Epithelial cell of proximal tubule (primary cell): ENCODE measurements at regions not wholly inside any gene's neighbourhood (a gene's known extent, or its start where the extent isn't known, plus 50 kb on each side); places are given as distances from the start of the nearest gene placed in this dataset.

Experiments
- DNase-seq: peaks from one replicate; pipeline ENCODE4 v3.0.0-alpha.2; 2011; ENCODE audit warnings: low read depth
- H3K4me3 ChIP-seq: 2 replicates; pipeline ENCODE4 v1.5.1; 2011; ENCODE audit warnings: low read depth, mild to moderate bottlenecking, low read length
- TF ChIP-seq, protein P1 (sequence below): conservative IDR thresholded peaks from 2 replicates; pipeline ENCODE4 v1.5.1; 2012; ENCODE audit warnings: low read depth, mild to moderate bottlenecking, low read length

DNA sequence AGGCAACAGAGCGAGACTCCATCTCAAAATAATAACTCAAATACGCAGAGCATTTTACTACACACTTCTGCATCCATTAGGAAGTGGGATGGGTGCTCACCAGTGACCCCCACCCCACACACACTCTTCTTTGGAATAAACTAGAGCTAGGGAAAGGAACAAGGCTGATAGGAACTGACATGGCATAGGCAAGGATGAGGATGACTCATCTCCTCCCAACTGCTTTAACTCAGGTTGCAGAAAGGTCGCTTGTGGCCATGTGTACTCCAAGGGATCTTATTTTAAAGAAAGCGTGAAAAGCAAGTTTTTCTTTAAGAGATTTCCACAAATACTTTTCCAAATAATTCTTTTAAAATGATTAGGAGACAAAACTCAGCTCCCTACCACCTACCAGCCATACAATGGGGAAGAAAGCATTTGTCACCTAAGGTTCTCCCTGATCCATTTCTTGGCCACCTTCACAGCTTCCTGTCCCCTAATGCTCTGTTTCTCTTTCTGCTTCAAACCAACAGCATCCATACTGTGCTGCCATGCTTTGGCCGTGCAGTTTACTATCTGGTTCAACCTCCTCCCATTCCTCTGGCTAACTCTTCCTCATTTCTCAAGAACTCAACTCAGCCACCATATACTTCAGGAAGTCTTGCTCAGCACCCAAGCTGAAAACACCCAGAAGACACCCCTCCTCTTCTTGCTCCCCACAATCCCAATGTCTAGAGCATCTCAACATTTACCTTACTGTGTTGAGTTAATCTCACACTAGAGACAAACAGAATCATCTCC, 211.9 kb downstream of the ACTL7B start:
- TF ChIP-seq, protein P1, sequence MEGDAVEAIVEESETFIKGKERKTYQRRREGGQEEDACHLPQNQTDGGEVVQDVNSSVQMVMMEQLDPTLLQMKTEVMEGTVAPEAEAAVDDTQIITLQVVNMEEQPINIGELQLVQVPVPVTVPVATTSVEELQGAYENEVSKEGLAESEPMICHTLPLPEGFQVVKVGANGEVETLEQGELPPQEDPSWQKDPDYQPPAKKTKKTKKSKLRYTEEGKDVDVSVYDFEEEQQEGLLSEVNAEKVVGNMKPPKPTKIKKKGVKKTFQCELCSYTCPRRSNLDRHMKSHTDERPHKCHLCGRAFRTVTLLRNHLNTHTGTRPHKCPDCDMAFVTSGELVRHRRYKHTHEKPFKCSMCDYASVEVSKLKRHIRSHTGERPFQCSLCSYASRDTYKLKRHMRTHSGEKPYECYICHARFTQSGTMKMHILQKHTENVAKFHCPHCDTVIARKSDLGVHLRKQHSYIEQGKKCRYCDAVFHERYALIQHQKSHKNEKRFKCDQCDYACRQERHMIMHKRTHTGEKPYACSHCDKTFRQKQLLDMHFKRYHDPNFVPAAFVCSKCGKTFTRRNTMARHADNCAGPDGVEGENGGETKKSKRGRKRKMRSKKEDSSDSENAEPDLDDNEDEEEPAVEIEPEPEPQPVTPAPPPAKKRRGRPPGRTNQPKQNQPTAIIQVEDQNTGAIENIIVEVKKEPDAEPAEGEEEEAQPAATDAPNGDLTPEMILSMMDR, result no peak
- DNase-seq, result no peak
- H3K4me3 ChIP-seq, result no peak overlapping the region

DNA sequence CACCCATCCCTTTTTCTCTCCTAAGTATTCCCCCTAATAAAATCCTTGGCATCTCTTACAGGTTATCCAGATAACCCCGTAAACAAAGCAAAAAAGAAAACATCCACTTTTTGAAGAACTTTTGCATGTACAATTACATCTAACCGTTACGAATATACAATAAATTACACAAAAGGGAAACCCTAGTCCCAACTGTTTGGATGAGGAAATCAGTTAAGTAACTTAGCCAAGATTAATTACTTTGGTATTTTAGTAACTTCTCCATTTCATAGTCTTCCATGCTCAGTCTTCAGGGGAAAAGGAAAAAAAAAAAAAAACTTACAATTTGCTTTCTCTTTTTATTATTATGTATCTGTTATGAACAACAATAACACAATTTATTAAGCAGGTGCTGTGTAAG, 212.9 kb downstream of the ACTL7B start:
- no peak for DNase-seq
- no peak overlapping the region for H3K4me3 ChIP-seq
- TF ChIP-seq, protein P1, result no peak

DNA sequence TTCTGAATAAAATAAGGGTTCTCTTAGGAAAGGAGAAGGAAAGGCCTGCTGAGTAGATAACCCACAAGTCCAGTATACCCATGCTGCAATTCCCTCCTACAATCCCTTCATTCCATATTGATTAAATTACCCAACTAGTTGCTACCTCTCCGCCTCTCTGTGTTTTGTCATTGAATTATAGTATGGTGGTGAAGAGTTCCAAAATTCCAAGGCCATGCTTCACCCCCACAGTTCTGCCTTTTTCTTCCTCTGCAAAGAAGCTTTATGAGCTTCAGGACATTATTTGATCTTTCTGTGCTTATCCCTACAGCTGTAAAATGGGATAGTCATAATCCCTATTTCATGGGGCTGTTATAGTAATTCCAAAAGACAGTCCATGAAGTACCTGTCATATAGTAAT, 215.6 kb downstream of the ACTL7B start:
- H3K4me3 ChIP-seq, result no peak overlapping the region
- DNase-seq, result no peak
- TF ChIP-seq, protein P1, result no peak

DNA sequence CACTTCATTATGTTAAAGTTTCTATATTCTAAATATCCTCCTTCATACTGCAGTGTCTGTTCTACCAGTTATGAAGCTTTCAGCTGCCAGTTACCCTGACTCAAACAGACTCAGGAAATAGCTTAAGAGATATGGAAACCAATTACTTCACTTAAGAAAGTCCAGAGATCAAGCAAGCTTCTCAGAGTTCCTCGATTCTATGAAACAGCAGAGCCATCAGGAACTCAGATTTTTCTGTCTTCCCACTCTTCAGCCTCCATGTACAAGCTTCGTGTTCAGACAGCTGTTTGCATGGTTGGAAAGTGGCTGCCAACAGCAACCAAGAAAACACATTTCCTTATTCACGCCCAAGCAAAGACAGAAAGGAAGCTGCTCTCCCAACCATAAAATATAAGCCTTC, 216.1 kb downstream of the ACTL7B start:
- TF ChIP-seq, protein P1, result no peak
- H3K4me3 ChIP-seq, result no peak overlapping the region

DNA sequence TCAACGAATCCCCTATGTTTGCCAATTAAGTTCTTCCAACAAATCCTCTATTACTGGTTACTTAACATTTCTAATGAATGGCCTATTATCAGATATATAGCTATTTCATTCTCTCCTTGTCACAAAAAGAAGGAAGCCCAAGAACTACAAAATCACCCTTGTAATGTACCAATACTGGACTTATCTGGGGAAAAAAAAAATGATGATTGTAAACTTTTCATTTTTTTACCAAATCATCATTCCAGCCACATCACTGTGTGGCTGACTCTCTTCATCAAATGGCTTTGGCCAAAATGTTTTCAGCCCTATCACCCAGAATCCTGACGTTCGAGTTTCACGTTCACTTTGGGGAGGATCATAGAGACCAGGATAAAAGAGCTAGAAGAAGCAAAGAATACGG, 216.7 kb downstream of the ACTL7B start:
- H3K4me3 ChIP-seq, result no peak overlapping the region
- TF ChIP-seq, protein P1, result no peak
- DNase-seq, result no peak

More for the DNA sequence above, 216.1 kb downstream of the ACTL7B start:
- DNase-seq, result no peak

DNA sequence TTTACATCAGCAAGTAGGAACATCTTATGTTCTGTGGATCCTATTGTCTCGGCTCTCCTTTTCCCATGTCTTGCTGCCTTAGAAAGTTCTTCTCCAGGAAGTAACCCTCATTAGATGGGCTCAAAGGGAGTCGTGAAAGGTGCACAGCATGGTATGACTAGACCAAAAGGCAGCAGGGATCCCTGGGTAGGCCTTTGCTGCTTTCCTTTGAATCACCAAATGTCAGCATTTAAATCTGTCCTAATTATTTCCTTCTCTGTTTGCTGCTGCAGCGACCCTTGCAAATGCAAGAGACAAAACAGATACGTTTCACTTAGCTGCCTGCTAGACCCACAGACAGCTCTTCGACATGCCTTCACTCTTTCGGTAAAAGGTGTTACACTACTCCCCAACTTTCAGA, 218.4 kb downstream of the ACTL7B start:
- H3K4me3 ChIP-seq, result no peak overlapping the region
- TF ChIP-seq, protein P1, result no peak
- DNase-seq, result no peak

DNA sequence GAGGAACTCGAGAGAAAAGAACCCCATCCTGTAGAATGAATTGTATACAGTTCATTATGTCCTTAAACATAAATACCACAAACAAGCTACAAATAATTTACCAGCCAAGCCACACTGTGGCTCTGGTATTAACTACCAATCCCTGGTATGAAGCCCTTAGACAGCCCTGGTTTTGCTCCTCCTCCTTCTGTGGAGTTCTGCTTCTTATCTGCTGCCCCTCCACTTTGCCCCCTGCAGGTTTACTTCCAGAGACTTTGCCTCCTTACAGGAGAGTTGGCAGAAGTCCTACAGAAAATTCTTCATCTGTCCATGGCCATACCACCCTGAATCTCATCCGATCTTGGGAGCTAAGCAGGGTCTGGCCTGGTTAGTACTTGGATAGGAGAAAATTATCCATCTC, 219.8 kb downstream of the ACTL7B start:
- no peak for DNase-seq
- TF ChIP-seq, protein P1, result no peak
- no peak overlapping the region for H3K4me3 ChIP-seq
